Mesothelial cell of epicardium (in vitro differentiated cells): ENCODE measurements at regions not wholly inside any gene's neighbourhood (a gene's known extent, or its start where the extent isn't known, plus 50 kb on each side); places are given as distances from the start of the nearest gene placed in this dataset.
A peak's percentile ranks its signal among the peaks of the same experiment; 100 is the strongest.

Source experiments
- DNase-seq, 2 experiments: peaks; one replicate each; pipeline ENCODE4 v3.0.0; 2021; ENCODE audit warnings: low spot score in 2 of 2; ENCODE audit not compliant: unreplicated experiment in 2 of 2
- H3K27ac Mint-ChIP-seq: 2 replicates; pipeline ENCODE4 v1.8.0; 2021; ENCODE audit warnings: mixed read lengths
- H3K27me3 Mint-ChIP-seq: 2 replicates; pipeline ENCODE4 v1.8.0; 2021; ENCODE audit warnings: low read depth, mixed read lengths
- H3K36me3 Mint-ChIP-seq: 2 replicates; pipeline ENCODE4 v1.8.0; 2021; ENCODE audit warnings: mixed read lengths
- H3K4me1 Mint-ChIP-seq: 2 replicates; pipeline ENCODE4 v1.8.0; 2021; ENCODE audit warnings: mixed read lengths
- H3K4me3 Mint-ChIP-seq: 2 replicates; pipeline ENCODE4 v1.8.0; 2021; ENCODE audit warnings: mild to moderate bottlenecking, moderate library complexity, mixed read lengths
- H3K9me3 Mint-ChIP-seq: 2 replicates; pipeline ENCODE4 v1.8.0; 2021; ENCODE audit warnings: mixed read lengths
- TF ChIP-seq, protein P1 (sequence below): fragments of 200-600 bp; sonication (generic); IDR thresholded peaks from one replicate; pipeline ENCODE4 v1.5.0; 2021; ENCODE audit warnings: antibody characterized with exemption; ENCODE audit not compliant: unreplicated experiment

DNA sequence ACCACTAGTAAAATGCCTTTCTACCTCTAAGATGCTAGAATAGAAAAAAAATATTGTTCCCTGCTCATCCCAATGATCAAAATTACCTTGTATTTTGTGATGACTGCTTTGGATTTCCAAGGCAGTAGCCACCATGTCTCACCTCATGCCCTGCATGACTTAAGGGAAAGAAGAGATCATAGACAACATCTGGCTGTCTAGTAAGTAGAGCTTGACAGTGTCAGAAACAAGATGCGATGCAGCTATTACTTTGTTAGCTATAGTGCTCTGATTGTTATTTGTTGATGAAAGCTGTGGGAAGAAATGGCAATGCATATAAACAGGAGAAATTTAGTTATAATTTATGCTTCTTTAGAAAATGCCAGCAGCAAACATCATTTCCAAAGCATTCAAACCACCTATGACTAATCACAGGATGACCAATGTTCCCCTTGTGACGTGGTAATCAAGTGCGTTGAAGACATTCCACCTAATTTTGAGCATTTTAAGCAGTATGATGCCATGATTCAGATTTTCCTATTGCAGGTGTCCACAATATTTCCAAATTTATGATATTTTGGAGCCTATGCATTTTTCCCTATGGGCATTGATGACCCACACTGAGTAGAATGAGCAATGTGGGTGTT is 308.3 kb downstream of the KCNRG start:
- Mint-ChIP-seq H3K9me3 (peaks cover 20% of the 10 kb centered on the region), H3K27ac (no peak overlapping the region), H3K36me3 (no peaks in the 10 kb centered on the region)

DNA sequence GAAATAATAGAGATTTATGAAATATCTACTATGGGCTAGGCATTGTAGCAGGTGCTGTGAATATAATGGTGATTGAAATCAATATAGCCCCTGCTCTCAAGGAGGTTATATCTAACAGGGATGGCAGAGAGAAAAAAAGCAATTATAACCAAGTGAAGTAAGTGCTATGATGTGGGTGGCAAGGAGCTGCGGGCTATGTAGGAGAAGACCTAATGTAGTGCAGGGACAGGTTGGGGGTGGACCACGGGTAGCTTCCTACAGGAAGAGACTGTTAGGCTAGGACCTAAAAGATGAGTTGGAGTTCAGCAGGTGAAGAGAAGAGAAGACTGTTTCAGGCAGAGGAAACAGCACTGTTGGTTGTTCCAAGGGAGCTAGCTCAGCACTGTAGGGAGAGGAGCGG is 311.0 kb downstream of the KCNRG start:
- Mint-ChIP-seq H3K9me3 (peaks cover 20% of the 10 kb centered on the region), H3K4me1 (peaks cover 15% of the 10 kb centered on the region), H3K27me3 (peaks cover 2% of the 10 kb centered on the region), H3K4me3 (no peak overlapping the region), H3K36me3 (no peaks in the 10 kb centered on the region), H3K27ac (peak overlapping the region; percentile 83)
- TF ChIP-seq, protein P1, sequence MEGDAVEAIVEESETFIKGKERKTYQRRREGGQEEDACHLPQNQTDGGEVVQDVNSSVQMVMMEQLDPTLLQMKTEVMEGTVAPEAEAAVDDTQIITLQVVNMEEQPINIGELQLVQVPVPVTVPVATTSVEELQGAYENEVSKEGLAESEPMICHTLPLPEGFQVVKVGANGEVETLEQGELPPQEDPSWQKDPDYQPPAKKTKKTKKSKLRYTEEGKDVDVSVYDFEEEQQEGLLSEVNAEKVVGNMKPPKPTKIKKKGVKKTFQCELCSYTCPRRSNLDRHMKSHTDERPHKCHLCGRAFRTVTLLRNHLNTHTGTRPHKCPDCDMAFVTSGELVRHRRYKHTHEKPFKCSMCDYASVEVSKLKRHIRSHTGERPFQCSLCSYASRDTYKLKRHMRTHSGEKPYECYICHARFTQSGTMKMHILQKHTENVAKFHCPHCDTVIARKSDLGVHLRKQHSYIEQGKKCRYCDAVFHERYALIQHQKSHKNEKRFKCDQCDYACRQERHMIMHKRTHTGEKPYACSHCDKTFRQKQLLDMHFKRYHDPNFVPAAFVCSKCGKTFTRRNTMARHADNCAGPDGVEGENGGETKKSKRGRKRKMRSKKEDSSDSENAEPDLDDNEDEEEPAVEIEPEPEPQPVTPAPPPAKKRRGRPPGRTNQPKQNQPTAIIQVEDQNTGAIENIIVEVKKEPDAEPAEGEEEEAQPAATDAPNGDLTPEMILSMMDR, result no peak
- DNase-seq, result no peak

More for the DNA sequence above, 308.3 kb downstream of the KCNRG start:
- H3K27me3 Mint-ChIP-seq, result peaks cover 2% of the 10 kb centered on the region
- H3K4me1 Mint-ChIP-seq, result peaks cover 31% of the 10 kb centered on the region
- no peak for DNase-seq
- H3K4me3 Mint-ChIP-seq, result no peak overlapping the region
- TF ChIP-seq, protein P1, result no peak

DNA sequence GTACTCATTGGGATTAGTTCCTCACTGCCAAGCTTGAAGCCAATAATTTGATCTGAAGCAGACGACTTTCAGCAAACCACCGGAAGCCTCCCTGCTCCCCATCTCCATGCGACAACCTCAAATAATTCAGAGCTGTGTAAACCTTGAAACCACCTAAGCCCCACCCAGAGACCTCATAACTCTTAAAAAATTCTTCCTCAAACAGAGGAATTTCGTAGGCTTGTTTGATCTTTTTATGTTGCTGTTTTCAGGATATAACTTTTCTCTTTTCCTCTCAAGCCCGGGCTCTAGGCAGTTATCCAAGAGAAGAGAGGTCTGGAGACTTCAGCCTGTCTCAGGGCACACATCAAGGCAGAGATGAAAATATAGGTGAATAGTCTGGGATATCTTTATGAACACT is 311.6 kb downstream of the KCNRG start:
- H3K27me3 Mint-ChIP-seq, result peaks cover 2% of the 10 kb centered on the region
- TF ChIP-seq, protein P1, result no peak

DNA sequence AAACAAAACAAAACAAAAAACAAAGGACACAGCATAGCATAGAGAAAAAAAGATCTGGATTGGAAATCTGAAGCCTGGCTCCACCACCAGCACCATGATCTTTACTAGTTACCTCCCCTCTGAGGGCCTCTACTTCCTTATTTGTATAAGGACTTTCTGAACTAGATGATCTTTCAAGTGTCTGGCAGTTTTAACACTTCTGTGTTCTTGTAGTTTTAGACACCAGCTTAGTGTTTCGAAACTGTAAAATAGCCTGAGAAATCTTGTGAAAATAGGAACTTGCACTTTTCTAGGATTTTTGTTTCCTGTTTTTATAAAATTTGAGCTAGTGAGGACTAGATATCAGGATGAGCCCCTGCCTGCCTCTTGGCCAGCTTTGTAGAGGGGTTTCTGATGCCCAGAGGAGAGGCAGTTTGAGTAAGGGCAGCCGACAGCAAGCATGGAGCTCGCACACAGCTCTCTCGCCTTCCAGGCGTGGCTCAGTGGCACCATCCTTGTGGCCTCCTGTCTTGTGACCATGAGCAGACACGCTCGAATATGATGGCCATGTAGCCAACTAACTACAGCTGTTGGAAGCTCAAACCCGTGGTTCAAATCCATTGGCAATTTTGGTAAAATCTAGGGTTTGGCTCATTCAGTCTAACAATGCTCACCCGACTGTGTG is 319.0 kb downstream of the KCNRG start:
- Mint-ChIP-seq H3K9me3 (peaks cover 6% of the 10 kb centered on the region), H3K27me3 (no peaks in the 10 kb centered on the region), H3K4me3 (no peak overlapping the region), H3K4me1 (peaks cover 21% of the 10 kb centered on the region), H3K27ac (peak overlapping the region; percentile 81), H3K36me3 (no peaks in the 10 kb centered on the region)
- DNase-seq, result no peak
- TF ChIP-seq, protein P1, result no peak

More for the DNA sequence above, 311.6 kb downstream of the KCNRG start:
- peak overlapping the region; percentile 83 for H3K27ac Mint-ChIP-seq
- H3K4me3 Mint-ChIP-seq, result no peak overlapping the region
- H3K9me3 Mint-ChIP-seq, result peaks cover 20% of the 10 kb centered on the region
- H3K4me1 Mint-ChIP-seq, result peaks cover 15% of the 10 kb centered on the region
- no peaks in the 10 kb centered on the region for H3K36me3 Mint-ChIP-seq
- DNase-seq, result no peak

DNA sequence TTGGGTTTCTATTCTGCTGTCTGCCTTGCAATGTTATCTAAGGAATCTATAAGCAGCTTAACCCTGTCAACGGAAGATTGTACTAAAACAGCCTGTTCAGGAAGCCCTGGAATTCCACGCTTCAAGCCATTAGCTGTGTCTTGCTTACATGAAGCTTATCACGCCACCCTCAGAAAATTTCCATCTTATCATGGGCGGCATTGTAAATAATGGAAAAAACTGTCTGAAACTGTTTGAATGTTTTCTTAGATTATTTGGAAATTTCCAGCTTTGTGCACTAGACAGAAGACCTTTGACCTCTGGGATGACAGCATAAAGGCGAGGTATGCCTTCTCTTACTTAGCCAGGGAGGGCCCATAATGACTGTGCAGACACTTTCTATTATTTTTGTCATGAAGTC is 319.7 kb downstream of the KCNRG start:
- Mint-ChIP-seq H3K4me1 (peaks cover 21% of the 10 kb centered on the region), H3K27me3 (no peaks in the 10 kb centered on the region), H3K9me3 (peaks cover 6% of the 10 kb centered on the region), H3K36me3 (no peaks in the 10 kb centered on the region), H3K27ac (peak overlapping the region; percentile 81), H3K4me3 (no peak overlapping the region)
- TF ChIP-seq, protein P1, result no peak
- DNase-seq, result no peak
